B cell (primary cell): ENCODE measurements at regions not wholly inside any gene's neighbourhood (a gene's known extent, or its start where the extent isn't known, plus 50 kb on each side); places are given as distances from the start of the nearest gene placed in this dataset.

ENCODE experiments used
- CTCF ChIP-seq: fragments of 200-600 bp; IDR thresholded peaks from one replicate; pipeline ENCODE4 v1.8.0; 2022; ENCODE audit warnings: antibody characterized with exemption, mild to moderate bottlenecking
- EZH2 ChIP-seq: IDR thresholded peaks from 2 replicates; pipeline ENCODE4 v1.6.1; 2012; ENCODE audit warnings: borderline replicate concordance, low read depth, mild to moderate bottlenecking, moderate library complexity, low read length; ENCODE audit not compliant: insufficient read depth, poor library complexity, severe bottlenecking

GRCh38 chr3:72480366-72480765 is 367.9 kb downstream of the SHQ1 start:
- TF ChIP-seq CTCF (no peak), EZH2 (no peak)
